Islet precursor cell (in vitro differentiated cells): ENCODE measurements at regions not wholly inside any gene's neighbourhood (a gene's known extent, or its start where the extent isn't known, plus 50 kb on each side); places are given as distances from the start of the nearest gene placed in this dataset.
"Not testable (repeated sequence)": the region's sequence is repeated elsewhere in the genome, so short reads cannot be mapped to it uniquely, and the experiment has no call there.

Experiments
- DNase-seq: peaks from one replicate; pipeline ENCODE4 v3.0.0-alpha.2; 2018

GRCh38 chr5:101720033-101720432 lies 576.1 kb downstream of the SLCO4C1 start:
- DNase-seq = no peak

DNA sequence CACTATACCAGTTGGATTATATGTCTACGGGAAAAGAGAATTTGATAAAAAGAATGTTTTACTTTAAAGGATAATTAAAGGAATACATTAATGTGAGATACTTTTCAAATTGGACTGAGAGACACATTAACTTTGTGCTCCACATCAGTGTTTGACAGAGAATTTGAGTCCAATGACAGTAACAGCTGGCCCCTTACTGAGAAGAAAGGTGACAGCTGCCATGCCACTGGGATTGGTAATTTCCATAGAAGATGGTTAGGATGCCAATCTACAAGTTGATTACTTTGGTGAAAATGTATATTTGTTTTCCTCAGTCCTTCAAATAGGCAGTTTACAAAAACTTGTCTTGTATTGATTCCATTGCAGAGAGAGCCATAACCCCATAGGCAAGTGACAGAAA lies 578.4 kb downstream of the SLCO4C1 start:
- DNase-seq = no peak

DNA sequence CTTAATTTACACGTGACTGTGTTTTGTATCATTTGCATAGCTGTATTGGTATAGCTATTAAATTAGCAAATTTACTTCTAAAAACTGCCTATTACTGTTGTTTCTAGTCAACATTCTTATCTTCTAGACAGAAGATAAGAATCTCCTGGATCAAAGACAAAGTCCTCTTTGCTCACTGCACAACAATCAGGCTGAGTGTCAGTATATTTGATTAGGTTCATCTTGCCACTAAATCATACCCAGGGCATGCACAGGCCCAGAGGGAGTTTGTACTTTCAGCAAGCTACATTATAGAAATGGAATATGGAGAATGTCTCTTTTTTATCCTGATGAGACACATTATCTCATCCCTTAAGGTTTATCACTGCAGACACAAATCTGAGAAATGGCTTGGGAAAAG lies 579.1 kb downstream of the SLCO4C1 start:
- no peak for DNase-seq

GRCh38 chr5:101715790-101716189 lies 580.3 kb downstream of the SLCO4C1 start:
- DNase-seq = not testable (repeated sequence)

DNA sequence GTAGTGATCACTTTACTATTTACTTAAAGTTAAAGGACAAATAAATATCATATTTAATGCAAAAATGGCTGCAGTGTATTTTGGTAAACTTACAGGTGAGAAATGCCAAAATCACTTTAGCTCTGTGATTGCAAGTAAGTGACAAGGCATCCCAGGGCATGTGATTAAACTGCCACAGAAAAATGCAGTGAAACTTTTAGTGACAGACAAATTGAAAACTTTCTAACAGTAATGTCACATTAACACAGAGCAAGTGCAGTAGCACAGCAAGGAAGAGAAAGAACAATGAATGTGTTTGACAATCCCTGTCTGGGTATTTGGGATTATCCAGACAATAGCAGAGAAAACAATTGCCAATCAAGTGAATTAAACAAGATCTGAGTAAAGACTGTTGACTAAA lies 606.8 kb downstream of the SLCO4C1 start:
- no peak for DNase-seq

DNA sequence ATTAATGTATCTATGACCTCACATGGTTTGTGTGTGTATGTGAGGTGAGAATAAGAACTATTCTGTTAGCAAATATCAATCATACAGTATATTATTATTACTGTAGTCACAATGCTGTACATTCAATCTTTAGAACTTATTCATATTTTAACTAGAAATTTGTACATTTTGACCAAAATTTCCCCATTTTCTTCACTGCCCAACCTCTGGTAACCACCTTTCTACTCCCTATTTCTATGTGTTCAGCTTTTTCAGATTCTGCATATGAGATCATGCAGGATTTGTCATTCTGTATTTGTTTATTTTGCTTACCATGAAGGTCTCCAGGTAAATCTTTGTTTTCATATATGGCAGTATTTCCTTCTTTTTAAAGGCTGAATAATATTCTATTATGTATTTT lies 607.9 kb downstream of the SLCO4C1 start:
- no peak for DNase-seq

- no peak for DNase-seq
Measured at GRCh38 chr5:101687349-101687985, 608.6 kb downstream of the SLCO4C1 start.

GRCh38 chr5:101686536-101687157 lies 609.4 kb downstream of the SLCO4C1 start:
- DNase-seq = no peak

DNA sequence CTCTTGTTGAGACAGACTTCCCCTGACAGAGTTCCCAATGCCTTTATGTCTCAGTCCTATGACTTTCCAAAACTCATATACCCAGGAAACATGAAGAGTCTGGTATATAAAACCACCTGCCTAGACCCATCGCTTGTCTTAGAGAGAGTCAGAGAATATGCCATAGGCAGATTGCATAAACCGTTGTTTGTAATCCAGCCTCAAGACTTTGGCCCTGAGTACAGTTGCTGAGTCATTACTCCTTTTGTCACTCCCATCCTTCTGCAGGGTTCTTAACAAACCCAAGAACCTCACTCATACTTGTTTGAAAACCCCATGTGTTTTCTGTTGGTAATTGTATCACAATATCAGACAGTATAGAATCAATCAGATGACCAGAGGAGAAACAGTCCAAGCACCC lies 616.3 kb downstream of the SLCO4C1 start:
- DNase-seq = no peak

- peak; percentile 83 for DNase-seq
Measured at GRCh38 chr5:101678481-101679193, 617.4 kb downstream of the SLCO4C1 start.

- DNase-seq = no peak
Measured at GRCh38 chr5:101677961-101678360, 618.1 kb downstream of the SLCO4C1 start.

DNA sequence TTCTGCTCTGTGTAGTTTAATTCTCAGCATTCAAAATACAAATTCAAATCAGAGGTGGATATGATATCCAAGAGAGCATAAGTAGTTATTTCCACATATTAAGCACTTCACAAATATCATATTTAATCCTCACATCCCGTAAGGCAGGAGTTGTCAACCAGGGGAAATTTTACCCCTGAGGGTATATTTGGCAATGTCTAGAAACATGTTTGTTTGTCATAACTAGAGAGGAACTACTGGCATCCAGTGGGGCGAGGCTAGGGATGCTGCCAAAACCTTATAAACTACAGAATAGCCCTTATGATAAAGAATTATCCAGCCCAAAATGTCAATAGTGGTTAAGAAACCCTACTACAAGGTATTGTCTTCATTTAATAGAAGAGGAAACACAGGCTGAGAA lies 619.4 kb downstream of the SLCO4C1 start:
- no peak for DNase-seq

GRCh38 chr5:101675510-101676219 lies 620.4 kb downstream of the SLCO4C1 start:
- DNase-seq = no peak

GRCh38 chr5:101673120-101673519 lies 623.0 kb downstream of the SLCO4C1 start:
- no peak for DNase-seq

DNA sequence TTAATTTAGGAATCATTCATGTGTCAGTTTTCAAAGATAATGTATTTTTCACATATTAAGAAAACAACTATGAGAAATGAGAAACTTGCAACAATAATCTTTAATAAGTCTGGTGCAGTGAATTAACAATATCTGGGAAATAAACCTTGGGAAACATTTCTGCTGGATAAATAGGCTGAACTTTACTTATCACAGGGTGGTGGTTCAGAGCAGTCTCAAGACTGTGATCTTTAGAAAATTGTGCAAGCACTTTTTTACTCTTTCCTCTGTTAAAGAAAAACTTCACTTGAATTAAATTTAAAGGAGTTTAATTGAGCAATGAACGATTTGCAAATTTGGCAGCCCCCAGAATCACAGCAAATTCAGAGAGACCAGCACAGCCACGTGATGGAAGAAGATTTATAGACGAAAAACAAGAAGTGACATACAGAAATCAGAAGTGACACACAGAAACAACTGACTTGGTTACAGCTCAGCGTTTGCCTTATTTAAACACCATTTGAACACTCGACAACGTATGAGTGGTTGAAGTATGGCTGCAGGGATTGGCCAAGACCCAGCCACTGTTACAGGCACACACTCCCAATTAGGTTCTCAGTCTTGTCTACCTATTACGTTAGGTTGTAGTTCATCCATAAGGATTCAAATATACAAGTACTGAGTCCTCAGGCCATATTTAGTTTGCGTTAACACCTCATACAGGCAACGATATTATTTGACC lies 631.9 kb downstream of the SLCO4C1 start:
- DNase-seq = no peak

DNA sequence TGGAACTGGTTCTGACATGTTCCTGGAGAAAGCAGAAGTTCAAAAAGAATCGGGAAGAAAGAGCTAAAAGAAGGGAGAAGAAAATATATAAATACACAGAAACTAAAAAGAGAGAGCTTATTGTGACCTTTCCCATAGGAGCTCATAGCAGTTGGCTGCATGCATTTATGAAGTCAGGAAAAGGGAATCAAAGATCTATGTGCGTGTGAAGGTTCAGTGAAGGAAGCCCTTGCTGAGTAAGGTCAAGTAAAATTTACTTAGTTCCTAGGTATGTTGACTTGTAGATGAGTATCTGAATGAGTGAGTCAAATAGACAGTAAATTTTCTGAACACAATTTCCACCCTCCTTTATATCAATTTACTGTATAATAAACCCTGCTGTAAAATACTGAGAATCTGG lies 632.5 kb downstream of the SLCO4C1 start:
- DNase-seq = no peak

DNA sequence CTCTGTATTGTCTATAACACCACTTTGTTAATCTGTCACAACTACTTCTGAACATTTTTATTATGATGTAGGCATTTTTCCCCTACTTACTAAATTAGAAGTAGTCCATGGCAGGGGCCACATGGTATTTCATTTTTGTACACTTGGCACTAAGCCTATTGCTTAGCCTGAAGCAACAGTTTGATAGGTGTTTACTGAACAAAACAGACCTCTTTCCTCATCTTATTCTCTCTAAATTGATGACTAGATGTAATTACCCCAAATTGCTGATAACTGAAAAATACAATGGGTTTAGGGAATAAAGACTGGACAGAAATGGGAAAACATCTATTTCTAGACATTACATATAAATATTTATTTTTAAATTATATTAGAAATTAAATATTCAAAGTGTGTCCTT lies 633.8 kb downstream of the SLCO4C1 start:
- DNase-seq = no peak

- DNase-seq = peak; percentile 70
Measured at GRCh38 chr5:101658433-101658832, 637.7 kb downstream of the SLCO4C1 start.

- DNase-seq = no peak
Measured at GRCh38 chr5:101653996-101654395, 642.1 kb downstream of the SLCO4C1 start.

GRCh38 chr5:101647861-101648260 lies 648.2 kb downstream of the SLCO4C1 start:
- no peak for DNase-seq

DNA sequence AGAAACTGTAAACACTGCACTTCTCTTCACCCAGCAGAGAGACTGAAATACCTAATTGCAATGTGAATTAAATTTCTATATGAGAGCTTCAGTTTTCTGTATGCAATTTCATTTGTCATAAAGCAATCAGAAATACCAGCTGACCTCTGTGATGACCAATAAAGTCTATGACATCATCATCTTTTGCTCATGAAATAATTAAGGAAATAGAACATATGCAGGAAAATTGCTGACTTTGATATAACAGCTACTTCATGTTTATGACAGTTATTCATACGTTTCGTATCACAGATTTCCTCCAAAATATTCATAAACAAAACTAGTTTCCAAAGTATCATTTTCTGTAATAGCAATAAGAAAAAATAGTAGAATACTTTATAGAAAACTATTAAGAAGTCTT lies 652.3 kb downstream of the SLCO4C1 start:
- DNase-seq = no peak

DNA sequence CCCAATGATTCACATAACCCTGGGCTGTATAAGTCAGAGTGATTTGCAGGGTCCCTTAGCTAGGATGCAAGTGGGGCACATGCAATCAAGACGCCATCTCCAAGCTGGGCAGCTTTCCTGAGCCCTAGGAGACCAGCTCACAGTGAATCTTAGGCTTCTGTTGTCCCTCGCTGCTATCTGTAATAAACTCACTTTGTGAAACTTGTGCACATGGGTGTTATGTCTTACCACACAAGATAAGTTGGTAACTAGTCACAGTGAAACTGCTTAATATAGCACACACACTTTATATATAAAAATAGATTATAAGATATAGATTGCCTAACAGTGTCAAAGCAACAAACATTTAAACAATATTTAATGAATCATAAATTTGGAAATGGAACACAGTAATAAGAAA lies 658.5 kb downstream of the SLCO4C1 start:
- DNase-seq = no peak

GRCh38 chr5:101627770-101628169 lies 668.3 kb downstream of the SLCO4C1 start:
- not testable (repeated sequence) for DNase-seq
